IPS-NIHi11 (cell line): ENCODE measurements at regions not wholly inside any gene's neighbourhood (a gene's known extent, or its start where the extent isn't known, plus 50 kb on each side); places are given as distances from the start of the nearest gene placed in this dataset.
A peak's percentile ranks its signal among the peaks of the same experiment; 100 is the strongest.

Experiments
- DNase-seq: peaks from one replicate; pipeline ENCODE4 v3.0.0; 2012; ENCODE audit warnings: mixed read lengths, low spot score

DNA sequence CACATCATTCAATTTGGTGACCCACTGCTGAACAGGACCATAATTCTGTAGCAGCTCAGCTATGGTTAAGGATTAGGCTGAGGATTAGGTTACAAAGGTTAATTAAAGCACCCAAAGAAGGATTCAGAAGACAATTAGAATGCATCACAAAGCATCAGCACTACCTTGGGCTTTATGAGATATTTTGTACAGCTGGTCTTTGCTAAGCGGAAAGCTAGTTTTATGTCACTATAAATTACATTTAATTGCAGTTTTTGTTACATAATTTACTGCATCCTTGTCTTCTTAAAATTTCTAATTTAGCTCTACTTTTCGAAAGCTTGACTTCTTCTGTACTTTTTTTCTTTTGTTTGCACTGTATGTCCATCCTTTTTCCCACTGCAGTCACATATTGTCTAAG is 711.5 kb downstream of the RPS29 start:
- no peak for DNase-seq

- no peak for DNase-seq
These were observed 728.8 kb downstream of the RPS29 start for GRCh38 chr14:48857366-48857765.

GRCh38 chr14:48853159-48853558 is 733.0 kb downstream of the RPS29 start:
- no peak for DNase-seq

GRCh38 chr14:48849741-48850322 is 736.3 kb downstream of the RPS29 start:
- DNase-seq = no peak

DNA sequence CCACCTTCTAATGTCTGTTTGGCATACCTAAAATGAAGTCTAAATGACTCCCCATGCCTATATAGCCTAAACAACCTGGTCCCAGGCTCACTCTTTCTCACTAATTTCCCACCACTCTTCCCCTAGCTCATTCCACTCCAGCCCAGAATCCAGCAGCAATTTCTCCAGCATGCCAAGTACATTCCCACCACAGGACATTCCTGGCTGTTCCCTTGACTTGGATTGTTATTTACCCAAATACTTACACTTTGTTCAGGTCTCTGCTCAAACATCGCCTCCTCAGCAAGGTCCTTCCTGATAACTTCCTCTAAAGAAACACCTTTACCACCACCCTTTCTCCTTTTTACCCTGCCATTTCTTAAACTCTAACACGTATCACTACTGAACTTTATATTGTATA is 743.4 kb downstream of the RPS29 start:
- no peak for DNase-seq

DNA sequence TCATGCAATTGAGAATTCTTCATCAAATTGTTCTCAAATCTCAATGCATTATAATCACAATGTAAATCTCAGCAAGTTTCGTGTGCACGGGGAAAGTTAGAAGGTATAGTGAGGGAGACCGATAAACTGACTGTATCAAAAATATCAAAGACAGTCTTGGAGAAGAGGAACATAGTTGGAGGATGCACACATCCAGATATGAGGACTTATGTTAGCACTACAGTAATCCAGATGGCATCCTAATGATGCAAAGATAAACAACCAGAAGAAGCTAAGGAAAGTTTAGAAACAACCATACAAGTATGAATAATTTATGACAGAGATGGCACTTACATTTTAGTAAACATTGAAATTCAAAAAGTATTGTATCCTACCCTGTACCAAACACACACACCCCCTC is 760.1 kb downstream of the RPS29 start:
- no peak for DNase-seq

- DNase-seq = no peak
These were observed 771.6 kb downstream of the RPS29 start for GRCh38 chr14:48814562-48814961.

GRCh38 chr14:48805315-48805714 is 780.9 kb downstream of the RPS29 start:
- peak; percentile 17 for DNase-seq

DNA sequence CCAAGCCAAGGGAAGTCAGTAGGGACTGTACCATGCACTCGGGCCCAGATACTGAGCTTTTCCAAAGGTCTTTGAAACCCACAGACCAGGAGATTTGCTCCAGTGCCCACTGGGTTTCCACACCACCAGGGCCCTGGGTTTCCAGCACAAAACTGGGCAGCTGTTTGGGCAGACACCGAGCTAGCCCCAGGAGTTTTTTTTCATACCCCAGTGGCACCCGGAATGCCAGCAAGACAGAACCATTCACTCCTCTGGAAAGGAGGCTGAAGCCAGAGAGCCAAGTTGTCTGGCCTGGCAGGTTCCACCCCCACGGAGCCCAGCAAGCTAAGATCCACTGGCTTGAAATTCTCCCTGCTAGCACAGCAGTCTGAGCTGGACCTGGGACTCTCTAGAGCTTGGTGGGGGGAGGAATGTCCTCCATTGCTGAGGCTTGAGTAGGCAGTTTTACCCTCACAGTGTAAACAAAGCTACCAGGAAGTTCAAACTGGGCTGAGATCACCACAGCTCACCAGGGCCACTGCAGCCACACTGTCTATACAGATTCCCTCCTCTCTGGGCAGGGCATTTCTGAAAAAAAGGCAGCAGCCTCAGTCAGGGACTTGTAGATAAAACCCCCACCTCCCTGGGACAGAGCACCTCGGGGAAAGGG is 793.7 kb downstream of the RPS29 start:
- peak; percentile 9 for DNase-seq

GRCh38 chr14:48788771-48789170 is 797.4 kb downstream of the RPS29 start:
- DNase-seq = no peak

DNA sequence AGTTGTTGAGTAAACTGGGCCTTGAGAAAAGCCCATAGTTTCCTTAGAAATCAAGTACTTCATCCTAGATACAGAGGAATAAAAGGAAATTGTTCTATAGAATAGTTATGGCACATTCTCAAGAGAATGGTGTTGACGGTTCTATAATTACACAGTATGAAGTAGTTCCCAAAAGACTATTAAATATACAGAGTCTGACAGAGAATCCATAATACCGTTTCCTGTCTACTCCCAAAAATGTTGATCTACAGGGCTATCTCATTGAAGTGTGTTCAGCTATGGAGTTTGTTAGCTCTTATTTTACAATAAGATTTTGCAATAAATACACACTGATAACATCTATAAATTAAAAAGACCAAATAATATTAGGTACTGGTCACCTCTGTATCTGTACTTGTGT is 799.7 kb downstream of the RPS29 start:
- no peak for DNase-seq

DNA sequence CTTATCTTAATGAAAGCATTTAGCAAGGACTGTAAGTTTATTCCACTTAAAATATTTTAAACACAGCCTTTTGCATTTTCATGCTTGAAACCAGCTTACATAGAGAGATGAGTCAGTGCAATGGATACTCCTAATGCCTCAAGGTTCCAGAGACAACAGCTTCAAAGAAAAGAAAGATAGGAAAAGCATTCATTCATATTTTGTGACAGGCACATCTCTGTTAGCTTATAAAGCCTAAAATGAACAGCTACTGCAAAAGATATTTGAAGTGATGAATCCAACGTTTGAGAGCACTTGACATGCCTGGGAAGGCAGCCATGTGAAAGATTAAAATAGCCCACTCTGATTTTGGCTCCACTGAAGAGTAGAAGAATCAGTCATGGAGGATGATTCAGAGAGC is 814.5 kb downstream of the RPS29 start:
- DNase-seq = no peak

- no peak for DNase-seq
These were observed 834.9 kb downstream of the RPS29 start for GRCh38 chr14:48751293-48751692.

DNA sequence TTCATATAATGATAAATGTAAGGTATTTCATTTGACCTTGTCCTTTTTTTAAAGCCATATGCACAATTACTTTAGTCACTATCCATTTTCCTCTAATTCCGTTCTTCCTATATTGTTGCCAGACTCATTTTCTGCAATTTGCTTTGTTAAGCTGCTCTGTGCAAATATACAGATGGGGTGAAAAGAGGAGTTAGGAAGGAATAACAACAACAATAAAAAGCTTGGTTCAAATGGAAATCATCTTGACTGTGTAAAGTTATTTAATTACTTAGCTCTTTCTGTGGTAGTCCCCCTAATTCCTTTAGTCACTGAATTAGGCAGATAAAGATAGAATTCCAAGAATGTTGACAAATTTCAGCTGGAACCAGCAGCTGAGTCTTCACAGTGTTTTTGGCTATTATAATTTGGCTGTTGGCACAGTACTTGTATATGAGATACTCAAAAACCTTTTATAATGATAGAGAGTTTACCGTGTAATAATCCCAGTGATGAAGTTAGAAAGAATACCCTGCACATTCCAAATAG is 838.0 kb downstream of the RPS29 start:
- DNase-seq = no peak

DNA sequence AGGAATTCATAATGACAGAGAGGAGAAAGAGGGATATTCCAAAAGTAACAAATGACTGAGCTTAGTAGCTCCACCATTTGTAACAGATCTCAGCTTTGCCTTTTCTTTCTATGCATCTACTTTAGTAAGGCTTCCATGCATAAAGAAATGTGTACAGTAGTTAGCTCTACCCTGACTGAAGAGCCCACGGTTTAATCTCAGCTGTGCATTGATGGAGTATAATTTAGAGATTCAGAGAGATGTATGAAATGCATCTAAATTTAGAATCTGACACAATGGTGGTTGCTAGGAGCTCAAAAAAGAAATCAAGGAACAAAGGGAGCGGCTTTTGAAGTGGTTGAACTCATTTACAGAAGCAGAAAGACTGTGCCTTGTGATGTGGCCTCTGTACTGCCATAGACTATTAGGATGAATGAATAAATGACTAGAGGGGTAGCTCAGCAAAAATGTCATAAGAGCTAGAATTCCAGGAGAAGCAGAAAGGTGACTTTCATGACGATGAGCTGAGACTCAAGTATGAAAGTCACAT is 838.6 kb downstream of the RPS29 start:
- no peak for DNase-seq

GRCh38 chr14:48744202-48744601 is 842.0 kb downstream of the RPS29 start:
- DNase-seq = no peak

- no peak for DNase-seq
These were observed 847.8 kb downstream of the RPS29 start for GRCh38 chr14:48738186-48738925.

DNA sequence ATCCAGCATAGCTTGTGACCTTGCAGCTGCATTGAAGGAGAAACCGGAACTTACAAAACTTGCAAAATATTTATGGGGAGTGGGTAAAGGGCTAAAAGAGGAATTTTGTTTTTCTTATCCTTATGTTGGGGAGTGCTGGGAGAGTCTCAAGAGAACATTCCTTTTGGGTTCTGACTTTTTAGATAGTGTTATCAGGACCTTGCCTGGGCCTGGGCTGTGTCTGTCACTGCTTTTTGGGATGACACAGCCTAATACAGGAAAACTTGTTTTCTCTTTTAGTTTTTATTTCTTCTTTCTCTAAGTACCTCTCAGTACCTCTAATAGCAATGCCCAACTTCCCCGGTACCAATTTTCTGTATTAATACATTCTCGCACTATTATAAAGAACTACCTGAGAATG is 850.6 kb downstream of the RPS29 start:
- DNase-seq = no peak

GRCh38 chr14:48731260-48731659 is 854.9 kb downstream of the RPS29 start:
- DNase-seq = no peak

GRCh38 chr14:48726080-48726642 is 860.0 kb downstream of the RPS29 start:
- no peak for DNase-seq

GRCh38 chr14:48725051-48725734 is 861.0 kb downstream of the RPS29 start:
- DNase-seq = no peak

- DNase-seq = no peak
These were observed 862.2 kb downstream of the RPS29 start for GRCh38 chr14:48723841-48724495.
